NCI-H345 treated with DMSO at 0.1 percent for 48 hours (cell line): ENCODE measurements at regions not wholly inside any gene's neighbourhood (a gene's known extent, or its start where the extent isn't known, plus 50 kb on each side); places are given as distances from the start of the nearest gene placed in this dataset.
"Not testable (repeated sequence)": the region's sequence is repeated elsewhere in the genome, so short reads cannot be mapped to it uniquely, and the experiment has no call there.

Source experiments
- DNase-seq: peaks from one replicate; lab custom pipeline; 2025; ENCODE audit not compliant: unreplicated experiment; lab: John Stamatoyannopoulos, UW

GRCh38 chr11:96761451-96761850, 371.6 kb downstream of the JRKL start:
- DNase-seq, result no peak

- no peak for DNase-seq
These were observed 373.4 kb downstream of the JRKL start for GRCh38 chr11:96763244-96763643.

- no peak for DNase-seq
These were observed 388.5 kb downstream of the JRKL start for GRCh38 chr11:96778272-96778671.

GRCh38 chr11:96779030-96779429, 389.2 kb downstream of the JRKL start:
- no peak for DNase-seq

- no peak for DNase-seq
These were observed 391.3 kb downstream of the JRKL start for GRCh38 chr11:96781082-96781481.

GRCh38 chr11:96782632-96783031, 392.8 kb downstream of the JRKL start:
- no peak for DNase-seq

- DNase-seq, result peak; percentile 81
These were observed 393.5 kb downstream of the JRKL start for GRCh38 chr11:96783311-96783710.

GRCh38 chr11:96785073-96785472, 395.3 kb downstream of the JRKL start:
- no peak for DNase-seq

GRCh38 chr11:96794152-96794551, 404.3 kb downstream of the JRKL start:
- no peak for DNase-seq

GRCh38 chr11:96798445-96798844, 408.6 kb downstream of the JRKL start:
- no peak for DNase-seq

- no peak for DNase-seq
These were observed 425.4 kb downstream of the JRKL start for GRCh38 chr11:96815236-96815635.

GRCh38 chr11:96817482-96818399, 427.9 kb downstream of the JRKL start:
- DNase-seq, result no peak

- DNase-seq, result no peak
These were observed 437.4 kb downstream of the JRKL start for GRCh38 chr11:96827164-96827563.

- no peak for DNase-seq
These were observed 452.0 kb downstream of the JRKL start for GRCh38 chr11:96841792-96842191.

- DNase-seq, result no peak
These were observed 452.9 kb downstream of the JRKL start for GRCh38 chr11:96842731-96843130.

GRCh38 chr11:96854425-96854824, 464.6 kb downstream of the JRKL start:
- no peak for DNase-seq

- DNase-seq, result not testable (repeated sequence)
These were observed 471.9 kb downstream of the JRKL start for GRCh38 chr11:96861722-96862121.

GRCh38 chr11:96863520-96863919, 473.7 kb downstream of the JRKL start:
- no peak for DNase-seq

- DNase-seq, result no peak
These were observed 475.2 kb downstream of the JRKL start for GRCh38 chr11:96865020-96865419.

- DNase-seq, result no peak
These were observed 479.4 kb downstream of the JRKL start for GRCh38 chr11:96869207-96869606.

GRCh38 chr11:96875712-96876111, 485.9 kb downstream of the JRKL start:
- DNase-seq, result no peak

- DNase-seq, result no peak
These were observed 488.7 kb downstream of the JRKL start for GRCh38 chr11:96878299-96879051.
